Osteoblast (primary cell): ENCODE measurements at regions not wholly inside any gene's neighbourhood (a gene's known extent, or its start where the extent isn't known, plus 50 kb on each side); places are given as distances from the start of the nearest gene placed in this dataset.

Source experiments
- DNase-seq: peaks from one replicate; pipeline ENCODE4 v3.0.0; 2011; ENCODE audit warnings: low spot score, mixed read lengths; ENCODE audit not compliant: insufficient read length; ENCODE audit errors: missing footprints
- H2AFZ ChIP-seq: 2 replicates; pipeline ENCODE4 v1.6.0; 2011; ENCODE audit warnings: mild to moderate bottlenecking, low read length
- H3K27ac ChIP-seq: 2 replicates; pipeline ENCODE4 v1.5.1; 2011; ENCODE audit warnings: mild to moderate bottlenecking, low read depth, low read length, moderate library complexity
- H3K27me3 ChIP-seq: 2 replicates; pipeline ENCODE4 v1.6.0; 2012; ENCODE audit warnings: mild to moderate bottlenecking, control low read depth, inconsistent platforms, low read length, moderate library complexity; ENCODE audit not compliant: insufficient read depth
- H3K36me3 ChIP-seq: 2 replicates; pipeline ENCODE4 v1.5.1; 2011; ENCODE audit warnings: mild to moderate bottlenecking, low read length, control low read depth, moderate library complexity; ENCODE audit not compliant: insufficient read depth
- H3K4me1 ChIP-seq: 2 replicates; pipeline ENCODE4 v1.5.1; 2011; ENCODE audit warnings: mild to moderate bottlenecking, low read length, control low read depth, moderate library complexity; ENCODE audit not compliant: insufficient read depth
- H3K4me2 ChIP-seq: 2 replicates; pipeline ENCODE4 v1.6.0; 2011; ENCODE audit warnings: mild to moderate bottlenecking, low read length; ENCODE audit not compliant: insufficient read depth
- H3K4me3 ChIP-seq: fragments of 200-600 bp; sonication (generic); 3 replicates; pipeline ENCODE4 v1.5.1; 2012; ENCODE audit warnings: mild to moderate bottlenecking, low read length, inconsistent platforms; ENCODE audit not compliant: insufficient read depth
- H3K79me2 ChIP-seq: 2 replicates; pipeline ENCODE4 v1.6.0; 2012; ENCODE audit warnings: mild to moderate bottlenecking, low read length, control low read depth, inconsistent platforms; ENCODE audit not compliant: insufficient read depth
- H3K9me3 ChIP-seq: 2 replicates; pipeline ENCODE4 v1.5.1; 2011; ENCODE audit warnings: low read depth, low read length, control low read depth
- H4K20me1 ChIP-seq: 2 replicates; pipeline ENCODE4 v1.6.0; 2012; ENCODE audit warnings: mild to moderate bottlenecking, low read length, control low read depth; ENCODE audit not compliant: insufficient read depth
- CTCF ChIP-seq: IDR thresholded peaks from 2 replicates; pipeline ENCODE4 v1.5.1; 2011; ENCODE audit warnings: mild to moderate bottlenecking, low read depth, low read length, moderate library complexity; ENCODE audit errors: extremely low read depth

- Histone ChIP-seq H3K4me2 (no peak overlapping the region), H3K4me3 (no peak overlapping the region), H3K4me1 (no peaks in the 10 kb centered on the region), H3K27me3 (peaks cover 20% of the 10 kb centered on the region), H2AFZ (no peak overlapping the region), H3K9me3 (no peaks in the 10 kb centered on the region), H3K27ac (no peak overlapping the region), H3K36me3 (no peaks in the 10 kb centered on the region), H4K20me1 (no peaks in the 10 kb centered on the region), H3K79me2 (no peaks in the 10 kb centered on the region)
- no peak for DNase-seq
- TF ChIP-seq CTCF: no peak
Observed at GRCh38 chr15:70340494-70340870, 242.8 kb upstream of the TLE3 start.

GRCh38 chr15:70339571-70340493 is 242.1 kb upstream of the TLE3 start:
- no peaks in the 10 kb centered on the region for H4K20me1 ChIP-seq
- H3K4me2 ChIP-seq: no peak overlapping the region
- H3K36me3 ChIP-seq: no peaks in the 10 kb centered on the region
- no peak overlapping the region for H2AFZ ChIP-seq
- TF ChIP-seq CTCF: no peak
- no peak for DNase-seq
- H3K79me2 ChIP-seq: no peaks in the 10 kb centered on the region
- H3K27ac ChIP-seq: no peak overlapping the region
- H3K4me1 ChIP-seq: no peaks in the 10 kb centered on the region
- H3K9me3 ChIP-seq: no peaks in the 10 kb centered on the region
- H3K27me3 ChIP-seq: peaks cover 26% of the 10 kb centered on the region
- H3K4me3 ChIP-seq: no peak overlapping the region

GRCh38 chr15:70337277-70338186 is 239.8 kb upstream of the TLE3 start:
- no peaks in the 10 kb centered on the region for H4K20me1 ChIP-seq
- H3K27ac ChIP-seq: no peak overlapping the region
- no peak for DNase-seq
- no peak overlapping the region for H3K4me3 ChIP-seq
- H3K9me3 ChIP-seq: no peaks in the 10 kb centered on the region
- H3K27me3 ChIP-seq: peaks cover 23% of the 10 kb centered on the region
- no peaks in the 10 kb centered on the region for H3K36me3 ChIP-seq
- no peak for TF ChIP-seq CTCF
- H2AFZ ChIP-seq: no peak overlapping the region
- H3K79me2 ChIP-seq: no peaks in the 10 kb centered on the region
- H3K4me2 ChIP-seq: no peak overlapping the region
- H3K4me1 ChIP-seq: no peaks in the 10 kb centered on the region

- no peaks in the 10 kb centered on the region for H3K9me3 ChIP-seq
- H3K4me2 ChIP-seq: no peak overlapping the region
- H3K36me3 ChIP-seq: no peaks in the 10 kb centered on the region
- no peak for DNase-seq
- TF ChIP-seq CTCF: no peak
- H3K27ac ChIP-seq: no peak overlapping the region
- no peaks in the 10 kb centered on the region for H3K79me2 ChIP-seq
- H3K4me3 ChIP-seq: no peak overlapping the region
- no peak overlapping the region for H2AFZ ChIP-seq
- no peaks in the 10 kb centered on the region for H4K20me1 ChIP-seq
- no peaks in the 10 kb centered on the region for H3K4me1 ChIP-seq
- peaks cover 23% of the 10 kb centered on the region for H3K27me3 ChIP-seq
Observed at GRCh38 chr15:70336425-70337009, 238.8 kb upstream of the TLE3 start.
